Activated B cell treated with CpG ODN at 0.5 μM for 24 hours (primary cell): ENCODE measurements at regions not wholly inside any gene's neighbourhood (a gene's known extent, or its start where the extent isn't known, plus 50 kb on each side); places are given as distances from the start of the nearest gene placed in this dataset.

Experiments
- ATAC-seq: fragments of 200-7000 bp; cut with Tn5 transposase; one replicate; pipeline ENCODE4 v1.10.0; 2021; ENCODE audit warnings: low read depth, mild to moderate bottlenecking, moderate library complexity
- CTCF ChIA-PET: fragments of 350-600 bp; sonication (Branson Sonifier 250); formaldehyde crosslinking; loops from one replicate; lab custom pipeline; 2021; ENCODE audit warnings: antibody characterized with exemption; lab: Charles Lee
- POLR2A ChIA-PET: fragments of 350-600 bp; sonication (Branson Sonifier 250); formaldehyde crosslinking; loops from one replicate; lab custom pipeline; 2021; ENCODE audit warnings: antibody characterized with exemption; lab: Charles Lee
- DNase-seq: peaks from one replicate; pipeline ENCODE4 v3.0.0; 2022
- H3K27ac Mint-ChIP-seq: one replicate; pipeline ENCODE4 v1.8.0; 2020; ENCODE audit warnings: mixed read lengths
- H3K27me3 Mint-ChIP-seq: one replicate; pipeline ENCODE4 v1.8.0; 2021; ENCODE audit warnings: mixed read lengths
- H3K36me3 Mint-ChIP-seq: one replicate; pipeline ENCODE4 v1.8.0; 2021; ENCODE audit warnings: low read depth, mixed read lengths
- H3K4me1 Mint-ChIP-seq: one replicate; pipeline ENCODE4 v1.8.0; 2021; ENCODE audit warnings: mixed read lengths
- H3K4me3 Mint-ChIP-seq: one replicate; pipeline ENCODE4 v1.8.0; 2020; ENCODE audit warnings: mild to moderate bottlenecking, mixed read lengths
- H3K9me3 Mint-ChIP-seq: one replicate; pipeline ENCODE4 v1.8.0; 2020; ENCODE audit warnings: mixed read lengths
- CTCF ChIP-seq: fragments of 200-600 bp; IDR thresholded peaks from one replicate; pipeline ENCODE4 v1.8.0; 2022; ENCODE audit warnings: antibody characterized with exemption, mild to moderate bottlenecking
- intact Hi-C: fragments of 100-400 bp; cut with micrococcal nuclease; formaldehyde crosslinking; loops from one replicate; pipeline ENCODE4 v1.15.1; 2024

- Mint-ChIP-seq H3K4me1 (no peaks in the 10 kb centered on the region), H3K27me3 (no peaks in the 10 kb centered on the region)
These were observed 442.7 kb upstream of the NOVA1 start for GRCh38 chr14:27040552-27040951.

GRCh38 chr14:27049701-27050100, 451.9 kb upstream of the NOVA1 start:
- Mint-ChIP-seq H3K9me3 (peaks cover 10% of the 10 kb centered on the region), H3K4me1 (no peaks in the 10 kb centered on the region), H3K27me3 (no peaks in the 10 kb centered on the region), H3K36me3 (no peaks in the 10 kb centered on the region), H3K27ac (no peak overlapping the region), H3K4me3 (no peak overlapping the region)
- TF ChIP-seq CTCF, result no peak
- CTCF ChIA-PET, result no interaction called here
- ATAC-seq, result no peak
- no peak for DNase-seq
- POLR2A ChIA-PET, result no interaction called here
- intact Hi-C loops, result no loop called here

More at GRCh38 chr14:27040552-27040951, 442.7 kb upstream of the NOVA1 start:
- DNase-seq, result no peak
- intact Hi-C loops, result no loop called here
- POLR2A ChIA-PET, result no interaction called here
- Mint-ChIP-seq H3K27ac (no peak overlapping the region), H3K36me3 (no peaks in the 10 kb centered on the region), H3K9me3 (peaks cover 2% of the 10 kb centered on the region), H3K4me3 (no peak overlapping the region)
- CTCF ChIA-PET, result no interaction called here
- no peak for TF ChIP-seq CTCF
- ATAC-seq, result no peak

GRCh38 chr14:27050208-27050607, 452.4 kb upstream of the NOVA1 start:
- H3K36me3 Mint-ChIP-seq, result no peaks in the 10 kb centered on the region
- no peak for TF ChIP-seq CTCF
- POLR2A ChIA-PET, result no interaction called here
- intact Hi-C loops, result no loop called here
- ATAC-seq, result no peak
- no peak overlapping the region for H3K4me3 Mint-ChIP-seq
- H3K9me3 Mint-ChIP-seq, result peaks cover 10% of the 10 kb centered on the region
- no peaks in the 10 kb centered on the region for H3K4me1 Mint-ChIP-seq
- CTCF ChIA-PET, result no interaction called here
- no peak for DNase-seq
- no peak overlapping the region for H3K27ac Mint-ChIP-seq
- H3K27me3 Mint-ChIP-seq, result no peaks in the 10 kb centered on the region

GRCh38 chr14:27056586-27056985, 458.8 kb upstream of the NOVA1 start:
- Mint-ChIP-seq H3K36me3 (no peaks in the 10 kb centered on the region), H3K27me3 (no peaks in the 10 kb centered on the region), H3K4me3 (no peak overlapping the region), H3K9me3 (peaks cover 13% of the 10 kb centered on the region), H3K4me1 (no peaks in the 10 kb centered on the region), H3K27ac (no peak overlapping the region)
- intact Hi-C loops, result no loop called here
- ATAC-seq, result no peak
- TF ChIP-seq CTCF, result no peak
- DNase-seq, result no peak
- ChIA-PET POLR2A (no interaction called here), CTCF (no interaction called here)

GRCh38 chr14:27061299-27061698, 463.5 kb upstream of the NOVA1 start:
- CTCF ChIA-PET, result no interaction called here
- no peaks in the 10 kb centered on the region for H3K4me1 Mint-ChIP-seq
- intact Hi-C loops, result no loop called here
- no peak overlapping the region for H3K4me3 Mint-ChIP-seq
- H3K36me3 Mint-ChIP-seq, result no peaks in the 10 kb centered on the region
- no peak for ATAC-seq
- no peaks in the 10 kb centered on the region for H3K27me3 Mint-ChIP-seq
- POLR2A ChIA-PET, result no interaction called here
- H3K27ac Mint-ChIP-seq, result no peak overlapping the region
- DNase-seq, result no peak
- no peak for TF ChIP-seq CTCF
- H3K9me3 Mint-ChIP-seq, result peaks cover 6% of the 10 kb centered on the region
